H1 (cell line): ENCODE measurements at regions not wholly inside any gene's neighbourhood (a gene's known extent, or its start where the extent isn't known, plus 50 kb on each side); places are given as distances from the start of the nearest gene placed in this dataset.
"Not testable (repeated sequence)": the region's sequence is repeated elsewhere in the genome, so short reads cannot be mapped to it uniquely, and the experiment has no call there.

Source experiments
- CBX5 ChIP-seq: fragments of 300-800, 300-1000 bp; sonication (generic); IDR thresholded peaks from 2 replicates; pipeline ENCODE4 v1.7.1; 2016; ENCODE audit warnings: antibody characterized with exemption, low read length, low read depth
- CTCF ChIP-seq, 3 experiments: IDR thresholded peaks; 1 replicate in 2 of 3; 2 replicates in 1 of 3; pipeline versions ENCODE4 v1.5.1 to v1.6.1; 2011; ENCODE audit warnings: low read length in 3 of 3, mild to moderate bottlenecking in 3 of 3, inconsistent platforms in 2 of 3, low read depth in 1 of 3, moderate library complexity in 1 of 3; ENCODE audit not compliant: insufficient read depth in 1 of 3; ENCODE audit errors: control extremely low read depth in 1 of 3

- TF ChIP-seq CTCF (IDR thresholded peaks at IDR 0.05; ENCODE audit: control extremely low read depth in 1 of 3, insufficient read depth in 1 of 3, low read depth in 1 of 3, low read length in 3 of 3); CBX5: not testable (repeated sequence)
These were observed 252.1 kb upstream of the TYRP1 start for GRCh38 chr9:12441080-12441479.
